ENCODE measurements at regions not wholly inside any gene's neighbourhood (a gene's known extent, or its start where the extent isn't known, plus 50 kb on each side); places are given as distances from the start of the nearest gene placed in this dataset.
"Not testable (repeated sequence)": the region's sequence is repeated elsewhere in the genome, so short reads cannot be mapped to it uniquely, and the experiment has no call there.

DNA sequence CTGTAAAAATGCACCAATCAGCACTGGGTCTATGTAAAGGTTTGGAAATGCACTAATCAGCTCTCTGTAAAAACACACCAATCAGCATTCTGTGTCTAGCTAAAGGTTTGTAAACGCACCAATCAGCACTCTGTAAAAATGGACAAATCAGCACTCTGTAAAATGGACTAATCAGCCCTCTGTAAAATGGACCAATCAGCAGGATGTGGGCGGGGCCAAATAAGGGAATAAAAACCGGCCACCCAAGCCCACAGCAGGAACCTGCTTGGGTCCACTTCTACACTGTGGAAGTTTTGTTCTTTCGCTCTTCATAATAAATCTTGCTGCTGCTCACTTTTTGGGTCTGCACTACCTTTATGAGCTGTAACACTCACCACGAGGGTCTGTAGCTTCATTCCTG is 101.0 kb downstream of the SMC2 start:
- POLR2A ChIA-PET (ENCODE audit: low non-redundant PET), result not testable (repeated sequence)

DNA sequence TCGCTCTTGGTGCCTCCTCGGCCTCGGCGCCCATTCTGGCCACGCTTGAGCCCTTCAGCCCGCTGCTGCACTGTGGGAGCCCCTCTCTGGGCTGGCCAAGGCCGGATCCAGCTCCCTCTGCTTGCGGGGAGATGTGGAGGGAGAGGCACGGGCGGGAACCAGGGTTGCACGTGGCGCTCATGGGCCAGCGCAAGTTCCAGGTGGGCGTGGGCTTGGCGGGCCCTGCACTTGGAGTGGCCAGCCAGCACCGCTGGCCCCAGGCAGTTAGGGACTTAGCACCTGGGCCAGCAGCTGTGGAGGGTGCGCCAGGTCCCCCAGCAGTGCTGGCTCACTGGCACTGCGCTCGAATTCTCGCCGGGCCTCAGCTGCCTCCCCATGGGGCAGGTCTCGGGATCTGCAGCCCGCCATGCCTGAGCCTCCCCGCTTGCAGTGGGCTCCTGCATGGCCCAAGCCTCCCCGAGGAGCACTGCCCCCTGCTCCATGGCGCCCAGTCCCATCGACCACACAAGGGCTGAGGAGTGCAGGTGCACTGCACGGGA is 106.4 kb downstream of the SMC2 start:
- TF ChIP-seq, protein P1, sequence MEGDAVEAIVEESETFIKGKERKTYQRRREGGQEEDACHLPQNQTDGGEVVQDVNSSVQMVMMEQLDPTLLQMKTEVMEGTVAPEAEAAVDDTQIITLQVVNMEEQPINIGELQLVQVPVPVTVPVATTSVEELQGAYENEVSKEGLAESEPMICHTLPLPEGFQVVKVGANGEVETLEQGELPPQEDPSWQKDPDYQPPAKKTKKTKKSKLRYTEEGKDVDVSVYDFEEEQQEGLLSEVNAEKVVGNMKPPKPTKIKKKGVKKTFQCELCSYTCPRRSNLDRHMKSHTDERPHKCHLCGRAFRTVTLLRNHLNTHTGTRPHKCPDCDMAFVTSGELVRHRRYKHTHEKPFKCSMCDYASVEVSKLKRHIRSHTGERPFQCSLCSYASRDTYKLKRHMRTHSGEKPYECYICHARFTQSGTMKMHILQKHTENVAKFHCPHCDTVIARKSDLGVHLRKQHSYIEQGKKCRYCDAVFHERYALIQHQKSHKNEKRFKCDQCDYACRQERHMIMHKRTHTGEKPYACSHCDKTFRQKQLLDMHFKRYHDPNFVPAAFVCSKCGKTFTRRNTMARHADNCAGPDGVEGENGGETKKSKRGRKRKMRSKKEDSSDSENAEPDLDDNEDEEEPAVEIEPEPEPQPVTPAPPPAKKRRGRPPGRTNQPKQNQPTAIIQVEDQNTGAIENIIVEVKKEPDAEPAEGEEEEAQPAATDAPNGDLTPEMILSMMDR (conservative IDR thresholded peaks at IDR 0.05; ENCODE audit: low read depth), result no peak
- no peak overlapping the region for H3K27ac ChIP-seq
- no peak for DNase-seq (ENCODE audit: low spot score)
- POLR2A ChIA-PET (ENCODE audit: low non-redundant PET), result no interaction called here
- CTCF ChIA-PET, result interaction anchor here (0.8 to 1.1 kb wide), 2 partner anchors 11 to 186 kb away, joined by 3 to 4 read pairs; no protein-coding TSS in a partner anchor

More for the DNA sequence above, 101.0 kb downstream of the SMC2 start:
- not testable (repeated sequence) for DNase-seq (ENCODE audit: low spot score); H3K27ac ChIP-seq
- CTCF ChIA-PET, result interaction anchor here (0.6 kb wide), 1 partner anchor 223 kb away, joined by 3 read pairs; no protein-coding TSS in a partner anchor

DNA sequence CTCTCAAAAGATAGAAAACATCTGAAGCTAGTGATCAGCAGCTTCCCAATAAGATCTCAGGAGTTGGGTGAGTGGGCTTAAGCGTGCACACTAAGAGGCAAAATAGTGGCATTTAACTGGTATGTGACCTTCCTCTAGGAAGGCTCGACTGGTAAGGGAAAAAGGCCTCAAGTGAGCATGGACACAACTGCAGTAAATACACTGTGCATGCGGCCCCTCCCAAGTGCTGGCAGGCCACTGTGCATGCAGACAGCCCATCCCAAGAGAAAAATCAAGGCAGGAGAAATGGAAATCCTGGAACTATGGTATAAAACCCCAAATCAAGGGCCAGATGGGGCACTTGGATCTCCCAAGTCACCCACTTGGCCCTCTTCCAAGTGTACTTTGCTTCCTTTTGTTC is 112.7 kb downstream of the SMC2 start:
- ChIA-PET POLR2A (ENCODE audit: low non-redundant PET) (no interaction called here), CTCF (no interaction called here)
- H3K27ac ChIP-seq, result no peak overlapping the region
- TF ChIP-seq, protein P1 (conservative IDR thresholded peaks at IDR 0.05; ENCODE audit: low read depth), result no peak
- no peak for DNase-seq (ENCODE audit: low spot score)

DNA sequence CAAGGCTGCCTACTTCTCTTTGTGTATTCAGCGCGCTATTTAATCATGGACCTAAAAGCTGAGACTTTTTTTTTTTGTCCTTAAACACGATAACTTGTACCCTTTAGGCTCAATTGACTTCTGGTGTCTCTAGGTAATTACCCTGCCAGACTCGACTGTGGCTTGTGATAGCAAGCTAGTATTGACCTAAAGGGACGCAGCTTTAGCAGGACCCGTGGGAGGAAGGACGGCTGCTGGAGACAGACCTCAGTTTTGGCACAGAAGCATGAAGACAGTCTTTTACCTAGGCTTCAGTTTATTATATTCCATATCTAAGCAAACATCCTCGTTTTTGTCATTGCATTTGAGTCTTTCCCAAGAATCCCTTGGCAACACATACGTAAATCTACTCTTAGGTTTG is 115.3 kb downstream of the SMC2 start:
- DNase-seq (ENCODE audit: low spot score), result no peak
- TF ChIP-seq, protein P1 (conservative IDR thresholded peaks at IDR 0.05; ENCODE audit: low read depth), result no peak
- ChIA-PET CTCF (no interaction called here), POLR2A (ENCODE audit: low non-redundant PET) (no interaction called here)
- H3K27ac ChIP-seq, result no peak overlapping the region

DNA sequence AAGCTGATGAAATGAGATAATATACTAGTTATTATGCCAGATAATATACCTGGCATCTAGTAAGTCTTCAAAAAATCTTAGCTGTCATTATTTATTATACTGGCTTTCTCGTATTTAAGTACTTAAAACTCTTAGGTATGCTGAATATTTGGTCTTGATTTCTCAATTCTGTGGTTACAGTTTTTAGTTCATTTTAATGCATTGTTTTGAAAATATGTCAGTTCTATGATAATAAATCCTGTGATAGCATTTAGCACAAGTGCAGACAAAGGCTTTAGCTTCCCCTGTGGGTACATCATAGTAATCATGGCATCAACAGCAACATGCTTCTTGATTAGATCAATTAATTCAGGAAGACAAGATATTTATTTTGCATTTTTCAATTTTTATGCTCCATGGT is 133.0 kb downstream of the SMC2 start:
- POLR2A ChIA-PET (ENCODE audit: low non-redundant PET), result no interaction called here
- CTCF ChIA-PET, result no interaction called here
- TF ChIP-seq, protein P1 (conservative IDR thresholded peaks at IDR 0.05; ENCODE audit: low read depth), result no peak
- no peak overlapping the region for H3K27ac ChIP-seq
- DNase-seq (ENCODE audit: low spot score), result no peak

DNA sequence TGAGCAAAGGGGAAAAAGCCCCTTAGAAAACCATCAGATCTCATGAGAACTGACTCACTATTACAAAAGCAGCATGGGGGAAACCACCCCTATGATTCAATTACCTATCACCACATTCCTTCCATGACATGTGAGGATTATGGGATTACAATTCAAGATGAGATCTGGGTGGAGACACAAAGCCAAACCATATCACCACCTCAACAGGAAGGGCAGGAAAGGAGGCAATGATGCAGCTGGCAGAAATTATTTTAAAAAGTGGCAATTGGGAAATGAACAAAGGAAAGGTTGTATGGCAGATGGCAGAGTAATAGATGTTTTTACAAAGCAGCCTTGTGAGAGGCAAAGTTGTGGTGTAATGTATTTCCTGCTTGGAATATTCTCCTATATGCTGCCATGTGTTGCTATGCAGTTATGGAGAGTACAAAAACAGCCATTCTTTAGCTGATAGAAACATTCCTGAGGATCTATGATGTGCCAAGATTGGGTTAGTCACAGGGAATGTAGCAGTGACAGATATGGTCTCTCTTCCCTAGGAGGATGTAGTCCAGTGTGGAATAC is 138.8 kb downstream of the SMC2 start:
- TF ChIP-seq, protein P1 (conservative IDR thresholded peaks at IDR 0.05; ENCODE audit: low read depth), result no peak
- no peak overlapping the region for H3K27ac ChIP-seq
- peak; percentile 42 for DNase-seq (ENCODE audit: low spot score)
- ChIA-PET CTCF (no interaction called here), POLR2A (ENCODE audit: low non-redundant PET) (no interaction called here)

DNA sequence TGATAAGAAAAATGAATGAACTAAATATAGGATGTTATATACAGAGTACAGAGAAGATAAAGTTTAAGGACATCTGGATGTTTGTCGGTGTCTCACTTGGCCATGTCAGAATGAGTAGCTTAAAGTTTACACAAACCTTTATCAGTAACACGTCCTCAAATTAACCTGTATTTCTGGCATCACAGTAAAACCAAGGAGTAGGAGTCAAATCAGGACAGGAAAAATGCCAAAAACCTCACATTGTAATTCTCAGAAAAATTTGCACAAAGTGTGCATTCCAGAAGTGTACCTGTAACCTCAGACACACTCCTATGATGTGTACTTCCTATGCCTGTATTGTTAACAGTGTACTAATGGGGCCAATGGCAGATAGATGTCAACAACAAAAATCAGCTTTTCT is 139.3 kb downstream of the SMC2 start:
- POLR2A ChIA-PET (ENCODE audit: low non-redundant PET), result no interaction called here
- no peak for DNase-seq (ENCODE audit: low spot score)
- CTCF ChIA-PET, result no interaction called here
- no peak overlapping the region for H3K27ac ChIP-seq
- TF ChIP-seq, protein P1 (conservative IDR thresholded peaks at IDR 0.05; ENCODE audit: low read depth), result no peak

DNA sequence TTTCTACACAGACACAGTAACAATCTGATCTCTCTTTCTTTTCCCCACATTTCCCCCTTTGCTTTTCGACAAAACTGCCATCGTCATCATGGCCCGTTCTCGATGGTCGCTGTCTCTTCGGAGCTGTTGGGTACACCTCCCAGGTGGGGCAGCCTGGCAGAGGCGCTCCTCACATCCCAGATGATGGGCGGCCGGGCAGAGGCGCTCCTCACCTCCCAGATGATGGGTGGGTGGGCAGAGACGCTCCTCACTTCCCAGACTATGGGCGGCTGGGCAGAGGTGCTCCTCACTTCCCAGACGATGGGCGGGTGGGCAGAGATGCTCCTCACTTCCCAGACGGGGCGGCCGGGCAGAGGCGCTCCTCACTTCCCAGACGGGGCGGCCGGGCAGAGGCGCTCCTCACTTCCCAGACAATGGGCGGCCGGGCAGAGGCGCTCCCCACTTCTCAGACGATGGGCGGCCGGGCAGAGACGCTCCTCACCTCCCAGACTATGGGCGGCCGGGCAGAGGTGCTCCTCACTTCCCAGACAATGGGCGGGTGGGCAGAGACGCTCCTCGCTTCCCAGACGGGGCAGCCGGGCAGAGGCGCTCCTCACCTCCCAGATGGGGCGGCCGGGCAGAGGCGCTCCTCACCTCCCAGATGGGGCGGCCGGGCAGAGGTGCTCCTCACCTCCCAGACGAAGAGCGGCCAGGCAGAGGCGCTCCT is 140.7 kb downstream of the SMC2 start:
- DNase-seq (ENCODE audit: low spot score); POLR2A ChIA-PET (ENCODE audit: low non-redundant PET); CTCF ChIA-PET; H3K27ac ChIP-seq: not testable (repeated sequence)

DNA sequence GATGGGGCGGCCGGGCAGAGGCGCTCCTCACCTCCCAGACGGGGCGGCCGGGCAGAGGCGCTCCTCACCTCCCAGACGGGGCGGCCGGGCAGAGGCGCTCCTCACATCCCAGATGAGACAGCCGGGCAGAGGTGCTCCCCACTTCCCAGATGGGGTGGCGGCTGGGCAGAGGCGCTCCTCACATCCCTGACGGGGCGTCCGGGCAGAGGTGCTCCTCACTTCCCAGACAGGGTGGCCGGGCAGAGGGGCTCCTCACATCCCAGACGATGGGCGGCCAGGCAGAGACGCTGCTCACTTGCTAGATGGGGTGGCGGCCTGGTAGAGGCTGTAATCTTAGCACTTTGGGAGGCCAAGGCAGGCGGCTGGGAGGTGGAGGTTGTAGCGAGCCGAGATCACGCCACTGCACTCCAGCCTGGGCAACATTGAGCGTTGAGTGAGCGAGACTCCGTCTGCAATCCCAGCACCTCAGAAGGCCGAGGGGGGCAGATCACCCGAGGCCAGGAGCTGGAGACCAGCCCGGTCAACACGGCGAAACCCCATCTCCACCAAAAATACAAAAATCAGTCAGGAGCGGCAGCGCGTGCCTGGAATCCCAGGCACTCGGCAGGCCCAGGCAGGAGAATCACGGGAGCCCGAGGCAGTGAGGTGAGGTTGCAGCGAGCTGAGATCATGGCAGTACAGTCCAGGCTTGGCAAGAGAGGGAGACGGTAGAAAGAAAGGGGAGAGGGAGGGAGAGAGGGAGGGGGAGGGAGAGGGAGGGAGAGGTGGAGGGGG is 141.4 kb downstream of the SMC2 start:
- POLR2A ChIA-PET (ENCODE audit: low non-redundant PET); CTCF ChIA-PET; H3K27ac ChIP-seq; DNase-seq (ENCODE audit: low spot score): not testable (repeated sequence)
